HL-60 (cell line): ENCODE measurements at regions not wholly inside any gene's neighbourhood (a gene's known extent, or its start where the extent isn't known, plus 50 kb on each side); places are given as distances from the start of the nearest gene placed in this dataset.

ENCODE experiments used
- GABPA ChIP-seq: IDR thresholded peaks from 2 replicates; pipeline ENCODE4 v1.6.1; 2012; ENCODE audit warnings: low read depth
- POLR2AphosphoS5 ChIP-seq: IDR thresholded peaks from 2 replicates; pipeline ENCODE4 v1.6.1; 2012; ENCODE audit warnings: low read depth
- SPI1 ChIP-seq: IDR thresholded peaks from 2 replicates; pipeline ENCODE4 v1.6.1; 2012; ENCODE audit warnings: low read depth, mild to moderate bottlenecking, borderline replicate concordance
- TF ChIP-seq, protein P1 (sequence below): IDR thresholded peaks from one replicate; pipeline ENCODE4 v1.5.1; 2011; ENCODE audit warnings: low read length, control low read depth, inconsistent platforms; ENCODE audit not compliant: insufficient read depth
- TF ChIP-seq, protein P2 (sequence below): IDR thresholded peaks from 2 replicates; pipeline ENCODE4 v1.6.1; 2012; ENCODE audit warnings: low read depth; ENCODE audit not compliant: insufficient replicate concordance

DNA sequence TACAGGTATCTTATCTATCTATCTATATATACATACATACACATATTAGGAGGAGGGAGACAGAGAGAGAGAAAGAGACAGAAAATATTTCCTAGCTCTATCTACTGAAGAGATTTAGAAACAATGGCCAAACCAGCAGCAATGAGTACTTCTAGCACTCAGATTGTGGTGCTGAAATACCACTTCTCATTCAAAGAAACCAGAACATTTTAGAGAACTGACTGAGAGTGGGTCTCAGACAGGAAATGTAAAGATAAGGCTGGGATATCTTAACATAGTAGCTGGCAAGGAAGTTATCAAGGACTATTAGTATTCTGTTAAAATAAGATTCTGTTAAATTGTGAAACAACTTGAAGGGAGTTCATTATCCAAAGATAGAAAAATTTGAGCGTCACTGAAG lies 57.0 kb downstream of the DNAAF9 start:
- TF ChIP-seq, protein P1, sequence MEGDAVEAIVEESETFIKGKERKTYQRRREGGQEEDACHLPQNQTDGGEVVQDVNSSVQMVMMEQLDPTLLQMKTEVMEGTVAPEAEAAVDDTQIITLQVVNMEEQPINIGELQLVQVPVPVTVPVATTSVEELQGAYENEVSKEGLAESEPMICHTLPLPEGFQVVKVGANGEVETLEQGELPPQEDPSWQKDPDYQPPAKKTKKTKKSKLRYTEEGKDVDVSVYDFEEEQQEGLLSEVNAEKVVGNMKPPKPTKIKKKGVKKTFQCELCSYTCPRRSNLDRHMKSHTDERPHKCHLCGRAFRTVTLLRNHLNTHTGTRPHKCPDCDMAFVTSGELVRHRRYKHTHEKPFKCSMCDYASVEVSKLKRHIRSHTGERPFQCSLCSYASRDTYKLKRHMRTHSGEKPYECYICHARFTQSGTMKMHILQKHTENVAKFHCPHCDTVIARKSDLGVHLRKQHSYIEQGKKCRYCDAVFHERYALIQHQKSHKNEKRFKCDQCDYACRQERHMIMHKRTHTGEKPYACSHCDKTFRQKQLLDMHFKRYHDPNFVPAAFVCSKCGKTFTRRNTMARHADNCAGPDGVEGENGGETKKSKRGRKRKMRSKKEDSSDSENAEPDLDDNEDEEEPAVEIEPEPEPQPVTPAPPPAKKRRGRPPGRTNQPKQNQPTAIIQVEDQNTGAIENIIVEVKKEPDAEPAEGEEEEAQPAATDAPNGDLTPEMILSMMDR = no peak
- TF ChIP-seq GABPA (no peak), POLR2AphosphoS5 (no peak), SPI1 (no peak)
- TF ChIP-seq, protein P2, sequence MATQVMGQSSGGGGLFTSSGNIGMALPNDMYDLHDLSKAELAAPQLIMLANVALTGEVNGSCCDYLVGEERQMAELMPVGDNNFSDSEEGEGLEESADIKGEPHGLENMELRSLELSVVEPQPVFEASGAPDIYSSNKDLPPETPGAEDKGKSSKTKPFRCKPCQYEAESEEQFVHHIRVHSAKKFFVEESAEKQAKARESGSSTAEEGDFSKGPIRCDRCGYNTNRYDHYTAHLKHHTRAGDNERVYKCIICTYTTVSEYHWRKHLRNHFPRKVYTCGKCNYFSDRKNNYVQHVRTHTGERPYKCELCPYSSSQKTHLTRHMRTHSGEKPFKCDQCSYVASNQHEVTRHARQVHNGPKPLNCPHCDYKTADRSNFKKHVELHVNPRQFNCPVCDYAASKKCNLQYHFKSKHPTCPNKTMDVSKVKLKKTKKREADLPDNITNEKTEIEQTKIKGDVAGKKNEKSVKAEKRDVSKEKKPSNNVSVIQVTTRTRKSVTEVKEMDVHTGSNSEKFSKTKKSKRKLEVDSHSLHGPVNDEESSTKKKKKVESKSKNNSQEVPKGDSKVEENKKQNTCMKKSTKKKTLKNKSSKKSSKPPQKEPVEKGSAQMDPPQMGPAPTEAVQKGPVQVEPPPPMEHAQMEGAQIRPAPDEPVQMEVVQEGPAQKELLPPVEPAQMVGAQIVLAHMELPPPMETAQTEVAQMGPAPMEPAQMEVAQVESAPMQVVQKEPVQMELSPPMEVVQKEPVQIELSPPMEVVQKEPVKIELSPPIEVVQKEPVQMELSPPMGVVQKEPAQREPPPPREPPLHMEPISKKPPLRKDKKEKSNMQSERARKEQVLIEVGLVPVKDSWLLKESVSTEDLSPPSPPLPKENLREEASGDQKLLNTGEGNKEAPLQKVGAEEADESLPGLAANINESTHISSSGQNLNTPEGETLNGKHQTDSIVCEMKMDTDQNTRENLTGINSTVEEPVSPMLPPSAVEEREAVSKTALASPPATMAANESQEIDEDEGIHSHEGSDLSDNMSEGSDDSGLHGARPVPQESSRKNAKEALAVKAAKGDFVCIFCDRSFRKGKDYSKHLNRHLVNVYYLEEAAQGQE = peak; percentile 60
